Kidney capillary endothelial cell (primary cell): ENCODE measurements at regions not wholly inside any gene's neighbourhood (a gene's known extent, or its start where the extent isn't known, plus 50 kb on each side); places are given as distances from the start of the nearest gene placed in this dataset.

Experiments
- DNase-seq: peaks from one replicate; pipeline ENCODE4 v3.0.0-alpha.2; 2018; ENCODE audit warnings: low spot score

GRCh38 chr1:193593147-193593885 is 406.9 kb upstream of the B3GALT2 start:
- DNase-seq: no peak

GRCh38 chr1:193592317-193592716 is 405.9 kb upstream of the B3GALT2 start:
- no peak for DNase-seq

- DNase-seq: no peak
Observed at GRCh38 chr1:193590102-193590501, 403.7 kb upstream of the B3GALT2 start.

- no peak for DNase-seq
Observed at GRCh38 chr1:193589597-193590040, 403.2 kb upstream of the B3GALT2 start.

- no peak for DNase-seq
Observed at GRCh38 chr1:193588311-193589082, 402.1 kb upstream of the B3GALT2 start.

GRCh38 chr1:193584731-193585239 is 398.4 kb upstream of the B3GALT2 start:
- DNase-seq: no peak

GRCh38 chr1:193581341-193581740 is 394.9 kb upstream of the B3GALT2 start:
- DNase-seq: no peak

- DNase-seq: no peak
Observed at GRCh38 chr1:193580419-193580818, 394.0 kb upstream of the B3GALT2 start.

GRCh38 chr1:193579323-193579722 is 392.9 kb upstream of the B3GALT2 start:
- DNase-seq: no peak

- DNase-seq: no peak
Observed at GRCh38 chr1:193574913-193575312, 388.5 kb upstream of the B3GALT2 start.

- no peak for DNase-seq
Observed at GRCh38 chr1:193569983-193570269, 383.5 kb upstream of the B3GALT2 start.

GRCh38 chr1:193569096-193569982 is 382.9 kb upstream of the B3GALT2 start:
- no peak for DNase-seq

GRCh38 chr1:193568512-193568911 is 382.1 kb upstream of the B3GALT2 start:
- no peak for DNase-seq

- DNase-seq: no peak
Observed at GRCh38 chr1:193567937-193568336, 381.5 kb upstream of the B3GALT2 start.

- no peak for DNase-seq
Observed at GRCh38 chr1:193566735-193567134, 380.3 kb upstream of the B3GALT2 start.

GRCh38 chr1:193565971-193566577 is 379.7 kb upstream of the B3GALT2 start:
- no peak for DNase-seq

- DNase-seq: no peak
Observed at GRCh38 chr1:193562121-193562520, 375.7 kb upstream of the B3GALT2 start.

- DNase-seq: peak; percentile 89
Observed at GRCh38 chr1:193558491-193559028, 372.1 kb upstream of the B3GALT2 start.

- DNase-seq: no peak
Observed at GRCh38 chr1:193555662-193556441, 369.4 kb upstream of the B3GALT2 start.

GRCh38 chr1:193553564-193553963 is 367.2 kb upstream of the B3GALT2 start:
- DNase-seq: no peak

- no peak for DNase-seq
Observed at GRCh38 chr1:193552274-193552673, 365.9 kb upstream of the B3GALT2 start.
